ENCODE measurements at regions not wholly inside any gene's neighbourhood (a gene's known extent, or its start where the extent isn't known, plus 50 kb on each side); places are given as distances from the start of the nearest gene placed in this dataset.

GRCh38 chr20:39089797-39090196 is 127.7 kb downstream of the DHX35 start:
- TF ChIP-seq CTCF (tag by site-specific recombination; IDR thresholded peaks at IDR 0.05) (no peak), ZNF660 (tag by site-specific recombination; IDR thresholded peaks at IDR 0.05) (no peak), ZBTB6 (tag by site-specific recombination; IDR thresholded peaks at IDR 0.05) (no peak), HOXA7 (CRISPR knock-in tag; IDR thresholded peaks at IDR 0.05; ENCODE audit: borderline replicate concordance) (no peak), MYNN (tag by site-specific recombination; IDR thresholded peaks at IDR 0.05; ENCODE audit: borderline replicate concordance) (no peak), GLI4 (tag by site-specific recombination; IDR thresholded peaks at IDR 0.05) (no peak), ZBTB8A (tag by site-specific recombination; IDR thresholded peaks at IDR 0.05) (no peak), ZNF274 (IDR thresholded peaks at IDR 0.05; ENCODE audit: low read length) (no peak), ZNF274 (tag by site-specific recombination; IDR thresholded peaks at IDR 0.05; ENCODE audit: borderline replicate concordance) (no peak), ZNF48 (tag by site-specific recombination; IDR thresholded peaks at IDR 0.05) (no peak), ZNF132 (tag by site-specific recombination; IDR thresholded peaks at IDR 0.05; ENCODE audit: borderline replicate concordance) (no peak), HOXD13 (CRISPR knock-in tag; IDR thresholded peaks at IDR 0.05; ENCODE audit: borderline replicate concordance) (no peak), TRIM28 (IDR thresholded peaks at IDR 0.05; ENCODE audit: borderline replicate concordance, low read length) (no peak), REST (tag by site-specific recombination; IDR thresholded peaks at IDR 0.05) (no peak), TCF7L2 (IDR thresholded peaks at IDR 0.05; ENCODE audit: borderline replicate concordance, low read depth, low read length) (no peak)

All from HEK293 (cell line).